Activated CD8-positive, alpha-beta T cell treated with anti-CD3 and anti-CD28 coated beads, Interleukin-2, amount 10 ng/mL, durations not matched to agents 7 days and 5 days (primary cell): ENCODE measurements at regions not wholly inside any gene's neighbourhood (a gene's known extent, or its start where the extent isn't known, plus 50 kb on each side); places are given as distances from the start of the nearest gene placed in this dataset.

ENCODE experiments used
- ATAC-seq: fragments of 150-1000 bp; cut with Tn5 transposase; one replicate; pipeline ENCODE4 v1.10.0; 2021; ENCODE audit warnings: moderate library complexity
- CTCF ChIA-PET: fragments of 350-600 bp; sonication (Branson Sonifier 250); formaldehyde crosslinking; loops from one replicate; lab custom pipeline; 2021; ENCODE audit warnings: antibody characterized with exemption; lab: Charles Lee
- POLR2A ChIA-PET: fragments of 350-600 bp; sonication (Branson Sonifier 250); formaldehyde crosslinking; loops from one replicate; lab custom pipeline; 2021; ENCODE audit warnings: antibody characterized with exemption; lab: Charles Lee
- DNase-seq: peaks from one replicate; pipeline ENCODE4 v3.0.0-alpha.2; 2020
- H3K27ac Mint-ChIP-seq: one replicate; pipeline ENCODE4 v1.8.0; 2021; ENCODE audit warnings: mild to moderate bottlenecking, mixed read lengths
- H3K27me3 Mint-ChIP-seq: one replicate; pipeline ENCODE4 v1.8.0; 2021; ENCODE audit warnings: low read depth, mixed read lengths
- H3K36me3 Mint-ChIP-seq: one replicate; pipeline ENCODE4 v1.8.0; 2021; ENCODE audit warnings: low read depth, mixed read lengths
- H3K4me1 Mint-ChIP-seq: one replicate; pipeline ENCODE4 v1.8.0; 2021; ENCODE audit warnings: low read depth, mixed read lengths
- H3K4me3 Mint-ChIP-seq: one replicate; pipeline ENCODE4 v1.8.0; 2021; ENCODE audit warnings: mild to moderate bottlenecking, mixed read lengths
- H3K9me3 Mint-ChIP-seq: one replicate; pipeline ENCODE4 v1.8.0; 2022; ENCODE audit warnings: mixed read lengths; ENCODE audit not compliant: insufficient read depth

DNA sequence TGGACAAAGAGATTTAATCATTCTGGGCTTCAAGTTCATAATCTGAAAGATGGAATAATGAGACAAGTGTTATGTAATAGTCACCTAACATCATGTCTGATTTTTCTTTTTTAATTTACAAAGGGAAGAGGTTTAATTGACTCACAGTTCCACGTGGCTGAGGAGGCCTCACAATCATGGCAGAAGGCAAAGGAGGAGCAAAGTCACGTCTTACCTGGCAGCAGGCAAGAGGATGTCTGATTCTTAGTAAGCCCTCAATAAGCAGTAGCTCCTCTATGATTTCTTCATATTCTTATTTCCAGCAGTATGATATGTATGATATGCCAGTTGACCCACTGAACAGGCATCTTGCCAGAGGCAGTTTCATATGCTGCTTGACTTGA lies 152.7 kb downstream of the S1PR1 start:
- Mint-ChIP-seq H3K27me3 (no peaks in the 10 kb centered on the region), H3K4me1 (peaks cover 15% of the 10 kb centered on the region), H3K4me3 (no peak overlapping the region), H3K9me3 (no peaks in the 10 kb centered on the region), H3K27ac (peak overlapping the region; percentile 21), H3K36me3 (no peaks in the 10 kb centered on the region)
- ATAC-seq (peak; percentile 19), DNase-seq (no peak)
- ChIA-PET POLR2A (interaction anchor here (0.7 kb wide), 1 partner anchor 8 kb away, joined by 3 read pairs; no protein-coding TSS in a partner anchor), CTCF (interaction anchor here (1.0 to 2.6 kb wide), 2 partner anchors 71 to 80 kb away, joined by 4 to 11 read pairs; no protein-coding TSS in a partner anchor)

DNA sequence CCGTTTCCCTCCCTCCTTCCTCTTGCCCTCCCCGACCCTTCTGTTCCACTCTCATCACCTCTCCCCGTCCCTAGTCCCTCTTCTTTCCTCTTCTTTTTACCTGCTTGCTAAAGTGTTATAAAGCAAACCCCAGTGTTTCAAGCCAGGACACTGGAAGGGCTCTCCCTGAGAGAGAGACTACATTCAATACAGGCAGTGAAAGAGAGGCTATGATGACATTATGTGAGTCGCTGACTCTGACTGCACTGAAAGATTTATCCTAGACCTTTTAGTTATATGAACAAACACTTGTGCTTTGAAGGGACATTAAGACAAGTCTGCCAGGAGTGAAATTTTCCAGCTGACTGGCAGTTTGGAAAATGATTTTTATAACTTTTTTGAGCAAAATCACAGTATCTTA lies 155.7 kb downstream of the S1PR1 start:
- H3K36me3 Mint-ChIP-seq = no peaks in the 10 kb centered on the region
- CTCF ChIA-PET = no interaction called here
- DNase-seq (no peak), ATAC-seq (no peak)
- H3K4me1 Mint-ChIP-seq = peaks cover 15% of the 10 kb centered on the region
- POLR2A ChIA-PET = no interaction called here
- peaks cover 4% of the 10 kb centered on the region for H3K27me3 Mint-ChIP-seq
- no peak overlapping the region for H3K4me3 Mint-ChIP-seq
- no peak overlapping the region for H3K27ac Mint-ChIP-seq
- no peaks in the 10 kb centered on the region for H3K9me3 Mint-ChIP-seq

DNA sequence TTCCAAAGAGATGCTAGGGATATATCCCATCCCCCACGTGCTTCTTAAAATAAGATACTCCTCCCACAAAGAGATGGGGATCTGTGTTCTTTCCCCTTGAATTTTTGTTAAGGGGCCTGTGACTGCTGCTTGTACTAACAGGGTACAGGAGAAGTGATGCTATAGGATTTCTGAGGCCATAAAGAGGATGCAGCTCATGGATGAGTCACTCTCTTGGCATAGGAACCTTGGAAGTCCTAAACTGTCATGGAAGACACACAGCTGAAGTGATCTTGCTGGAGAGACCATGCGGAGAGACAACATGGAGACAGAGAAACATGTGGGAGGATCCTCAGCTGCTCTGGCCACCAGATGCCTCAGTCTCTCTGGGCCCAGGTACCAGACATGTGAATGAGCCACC lies 157.2 kb downstream of the S1PR1 start:
- POLR2A ChIA-PET = no interaction called here
- H3K36me3 Mint-ChIP-seq = no peaks in the 10 kb centered on the region
- no peak overlapping the region for H3K27ac Mint-ChIP-seq
- H3K4me3 Mint-ChIP-seq = no peak overlapping the region
- ATAC-seq (no peak), DNase-seq (no peak)
- no peaks in the 10 kb centered on the region for H3K9me3 Mint-ChIP-seq
- H3K27me3 Mint-ChIP-seq = peaks cover 9% of the 10 kb centered on the region
- CTCF ChIA-PET = no interaction called here
- peaks cover 7% of the 10 kb centered on the region for H3K4me1 Mint-ChIP-seq

- ChIA-PET POLR2A (no interaction called here), CTCF (interaction anchor here (1.1 kb wide), 1 partner anchor 53 kb away, joined by 3 read pairs; no protein-coding TSS in a partner anchor)
- Mint-ChIP-seq H3K27me3 (peaks cover 11% of the 10 kb centered on the region), H3K4me3 (no peak overlapping the region), H3K36me3 (no peaks in the 10 kb centered on the region), H3K27ac (no peak overlapping the region), H3K4me1 (no peaks in the 10 kb centered on the region), H3K9me3 (no peaks in the 10 kb centered on the region)
- ATAC-seq (no peak), DNase-seq (no peak)
Measured at GRCh38 chr1:101399222-101399621, 162.4 kb downstream of the S1PR1 start.

DNA sequence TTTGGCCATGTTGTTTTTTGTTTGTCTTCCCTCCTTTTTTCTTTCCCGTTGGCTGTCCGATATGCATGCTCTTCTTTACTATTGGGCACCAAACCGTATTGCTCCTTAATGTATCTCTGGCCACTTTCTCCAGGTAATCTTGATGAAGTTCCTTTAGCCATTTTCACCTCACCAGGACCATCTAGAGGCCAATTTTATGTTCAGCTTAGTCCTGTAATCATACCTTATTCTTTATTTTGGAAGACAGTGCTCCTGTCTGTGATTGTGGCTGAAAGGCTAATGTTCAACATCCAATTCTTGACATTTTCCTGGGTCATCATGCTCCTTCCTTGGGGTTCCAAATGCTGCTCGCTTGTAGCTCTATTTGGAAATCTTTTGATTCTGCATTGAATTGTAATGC lies 169.5 kb downstream of the S1PR1 start:
- POLR2A ChIA-PET = no interaction called here
- Mint-ChIP-seq H3K27me3 (peaks cover 5% of the 10 kb centered on the region), H3K4me1 (peaks cover 8% of the 10 kb centered on the region), H3K36me3 (no peaks in the 10 kb centered on the region), H3K4me3 (no peak overlapping the region), H3K27ac (no peak overlapping the region), H3K9me3 (no peaks in the 10 kb centered on the region)
- DNase-seq (no peak), ATAC-seq (no peak)
- CTCF ChIA-PET = interaction anchor here (1.1 kb wide), 1 partner anchor 162 kb away, joined by 3 read pairs; no protein-coding TSS in a partner anchor

GRCh38 chr1:101406681-101407080 lies 169.9 kb downstream of the S1PR1 start:
- DNase-seq (no peak), ATAC-seq (no peak)
- H3K27ac Mint-ChIP-seq = no peak overlapping the region
- no peak overlapping the region for H3K4me3 Mint-ChIP-seq
- CTCF ChIA-PET = interaction anchor here (1.1 kb wide), 1 partner anchor 161 kb away, joined by 3 read pairs; no protein-coding TSS in a partner anchor
- H3K9me3 Mint-ChIP-seq = no peaks in the 10 kb centered on the region
- no peaks in the 10 kb centered on the region for H3K36me3 Mint-ChIP-seq
- POLR2A ChIA-PET = no interaction called here
- peaks cover 8% of the 10 kb centered on the region for H3K4me1 Mint-ChIP-seq
- peaks cover 5% of the 10 kb centered on the region for H3K27me3 Mint-ChIP-seq

GRCh38 chr1:101407505-101408211 lies 170.8 kb downstream of the S1PR1 start:
- Mint-ChIP-seq H3K27me3 (peaks cover 7% of the 10 kb centered on the region), H3K36me3 (no peaks in the 10 kb centered on the region)
- ATAC-seq = no peak

GRCh38 chr1:101408212-101409042 lies 171.6 kb downstream of the S1PR1 start:
- no peak for DNase-seq
- Mint-ChIP-seq H3K4me1 (peaks cover 8% of the 10 kb centered on the region), H3K27me3 (peaks cover 11% of the 10 kb centered on the region), H3K36me3 (no peaks in the 10 kb centered on the region), H3K4me3 (no peak overlapping the region), H3K27ac (no peak overlapping the region), H3K9me3 (no peaks in the 10 kb centered on the region)
- ChIA-PET POLR2A (no interaction called here), CTCF (interaction anchor here (1.7 to 1.8 kb wide), 2 partner anchors 50 to 99 kb away, joined by 5 to 7 read pairs; no protein-coding TSS in a partner anchor)
- ATAC-seq = no peak

More at GRCh38 chr1:101407505-101408211, 170.8 kb downstream of the S1PR1 start:
- no peak overlapping the region for H3K27ac Mint-ChIP-seq
- peaks cover 8% of the 10 kb centered on the region for H3K4me1 Mint-ChIP-seq
- no peak overlapping the region for H3K4me3 Mint-ChIP-seq
- POLR2A ChIA-PET = no interaction called here
- H3K9me3 Mint-ChIP-seq = no peaks in the 10 kb centered on the region
- no peak for DNase-seq
- CTCF ChIA-PET = interaction anchor here (1.7 to 1.8 kb wide), 2 partner anchors 50 to 98 kb away, joined by 5 to 7 read pairs; no protein-coding TSS in a partner anchor

DNA sequence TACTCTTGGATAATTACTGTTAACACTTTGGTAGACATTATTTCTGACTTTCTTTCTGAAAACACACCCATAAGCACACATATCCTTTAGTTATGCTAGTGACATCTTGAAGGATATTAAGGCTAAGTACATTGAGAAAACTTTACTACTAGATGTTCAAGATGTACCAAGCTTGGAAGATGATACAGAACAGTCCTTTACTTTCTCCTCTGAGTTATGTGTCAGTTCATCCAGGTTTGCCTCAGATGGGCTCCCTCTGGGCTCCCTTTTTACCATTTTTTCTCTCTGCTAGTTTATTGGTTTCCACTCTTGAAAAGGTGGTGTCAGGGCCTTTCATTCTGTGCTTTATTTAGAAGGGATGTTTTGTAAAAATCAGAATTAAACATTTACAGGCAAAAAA lies 172.3 kb downstream of the S1PR1 start:
- ChIA-PET CTCF (interaction anchor here (1.7 to 1.8 kb wide), 2 partner anchors 51 to 99 kb away, joined by 5 to 7 read pairs; no protein-coding TSS in a partner anchor), POLR2A (no interaction called here)
- H3K27ac Mint-ChIP-seq = no peak overlapping the region
- no peaks in the 10 kb centered on the region for H3K36me3 Mint-ChIP-seq
- no peaks in the 10 kb centered on the region for H3K9me3 Mint-ChIP-seq
- H3K4me1 Mint-ChIP-seq = peaks cover 8% of the 10 kb centered on the region
- no peak overlapping the region for H3K4me3 Mint-ChIP-seq
- DNase-seq = no peak
- no peak for ATAC-seq
- H3K27me3 Mint-ChIP-seq = peaks cover 15% of the 10 kb centered on the region

DNA sequence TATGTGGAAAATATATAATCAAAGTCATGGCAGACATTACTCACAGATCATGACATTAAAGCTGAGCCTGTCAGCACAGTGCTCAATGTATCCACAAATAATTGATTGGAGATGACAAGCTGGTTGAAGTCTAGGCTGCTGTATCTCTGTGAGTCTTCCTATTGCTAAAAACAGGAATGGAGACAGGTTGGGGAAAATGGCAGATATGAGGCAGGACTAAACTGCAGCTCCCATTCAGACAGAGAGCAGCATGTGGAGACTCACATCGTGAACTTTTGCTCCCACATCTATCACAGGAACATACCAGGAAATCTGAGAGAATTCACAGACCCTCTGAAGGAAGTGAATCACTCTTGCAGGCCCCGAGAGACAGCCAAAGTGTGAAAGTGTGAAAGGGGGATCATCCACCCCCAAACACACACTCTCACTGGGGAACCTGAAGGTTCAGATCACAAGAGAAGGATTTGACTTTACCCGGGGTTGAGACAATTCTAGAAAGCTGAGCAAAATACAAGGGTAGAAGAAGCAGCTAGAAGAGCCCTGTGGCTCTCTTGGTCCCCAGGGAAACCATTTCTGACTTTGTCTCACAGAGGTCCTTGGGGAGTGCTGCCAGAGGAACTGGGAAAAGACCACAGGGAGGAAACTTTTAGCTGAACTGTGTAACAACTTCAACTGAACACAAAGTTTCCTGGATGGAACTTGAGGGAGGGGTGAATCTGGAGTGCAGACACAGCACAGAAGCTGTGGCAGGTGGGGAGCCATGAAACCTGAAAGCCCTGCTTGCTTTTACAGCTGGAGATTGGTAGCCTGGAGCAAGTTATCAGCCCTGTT lies 173.4 kb downstream of the S1PR1 start:
- H3K36me3 Mint-ChIP-seq = no peaks in the 10 kb centered on the region
- H3K4me1 Mint-ChIP-seq = peaks cover 8% of the 10 kb centered on the region
- POLR2A ChIA-PET = no interaction called here
- no peak overlapping the region for H3K27ac Mint-ChIP-seq
- no peaks in the 10 kb centered on the region for H3K9me3 Mint-ChIP-seq
- ATAC-seq = no peak
- peaks cover 16% of the 10 kb centered on the region for H3K27me3 Mint-ChIP-seq
- CTCF ChIA-PET = interaction anchor here (0.7 to 1.0 kb wide), 2 partner anchors 19 to 52 kb away, joined by 3 read pairs; no protein-coding TSS in a partner anchor
- H3K4me3 Mint-ChIP-seq = no peak overlapping the region
- no peak for DNase-seq

GRCh38 chr1:101420406-101420805 lies 183.6 kb downstream of the S1PR1 start:
- no peaks in the 10 kb centered on the region for H3K4me1 Mint-ChIP-seq
- ChIA-PET CTCF (interaction anchor here (0.7 kb wide), 1 partner anchor 18 kb away, joined by 3 read pairs; no protein-coding TSS in a partner anchor), POLR2A (no interaction called here)
- H3K4me3 Mint-ChIP-seq = no peak overlapping the region
- DNase-seq (no peak), ATAC-seq (no peak)
- H3K36me3 Mint-ChIP-seq = no peaks in the 10 kb centered on the region
- H3K27me3 Mint-ChIP-seq = peaks cover 3% of the 10 kb centered on the region
- H3K9me3 Mint-ChIP-seq = no peaks in the 10 kb centered on the region
- no peak overlapping the region for H3K27ac Mint-ChIP-seq
